ENCODE measurements at regions not wholly inside any gene's neighbourhood (a gene's known extent, or its start where the extent isn't known, plus 50 kb on each side); places are given as distances from the start of the nearest gene placed in this dataset.

DNA sequence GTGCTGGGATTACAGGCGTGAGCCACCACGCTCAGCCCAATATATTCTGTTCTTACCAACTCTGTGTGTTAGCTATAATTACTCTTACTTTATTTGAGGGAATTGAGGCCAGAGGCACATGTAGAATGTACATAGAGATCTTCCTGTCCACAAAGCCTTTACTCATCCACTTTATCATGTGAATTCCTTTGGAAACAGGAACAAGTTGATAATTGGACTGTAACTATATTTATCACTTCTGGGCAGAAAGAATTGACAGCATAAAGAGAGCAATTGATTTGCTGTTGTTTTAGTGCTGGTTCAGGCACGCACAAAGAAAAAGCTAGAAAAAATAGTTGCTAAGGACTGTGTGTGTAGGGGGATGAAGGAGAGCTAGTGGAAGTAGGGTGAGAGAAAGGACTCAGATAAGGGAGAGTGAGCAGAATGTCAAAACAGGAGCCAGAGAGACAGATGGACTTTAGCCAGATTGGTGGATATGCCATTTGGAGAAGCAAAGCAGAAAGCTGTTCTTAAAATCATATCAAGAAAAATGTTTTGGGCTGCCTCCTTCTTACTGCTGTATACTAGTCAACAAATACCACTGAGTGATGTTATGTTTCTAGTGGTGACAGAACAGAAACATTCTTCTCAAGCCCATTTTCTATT, 929.8 kb upstream of the CNTN5 start:
- intact Hi-C loops (cut with DNase I): no loop called here
- Histone ChIP-seq H3K36me3 (no peaks in the 10 kb centered on the region), H3K4me3 (no peak overlapping the region), H3K27me3 (no peaks in the 10 kb centered on the region), H3K4me1 (ENCODE audit: insufficient read depth) (no peaks in the 10 kb centered on the region), H3K27ac (no peak overlapping the region), H3K9me3 (no peaks in the 10 kb centered on the region)
- no peak for DNase-seq
- 71 to 76% (median 75%) methylated on average over 3 of the region's 3 CpGs for WGBS, 3 donors
- TF ChIP-seq POLR2A (IDR thresholded peaks at IDR 0.05) (no peak), EP300 (IDR thresholded peaks at IDR 0.05) (no peak), CTCF (IDR thresholded peaks at IDR 0.05) (no peak)

DNA sequence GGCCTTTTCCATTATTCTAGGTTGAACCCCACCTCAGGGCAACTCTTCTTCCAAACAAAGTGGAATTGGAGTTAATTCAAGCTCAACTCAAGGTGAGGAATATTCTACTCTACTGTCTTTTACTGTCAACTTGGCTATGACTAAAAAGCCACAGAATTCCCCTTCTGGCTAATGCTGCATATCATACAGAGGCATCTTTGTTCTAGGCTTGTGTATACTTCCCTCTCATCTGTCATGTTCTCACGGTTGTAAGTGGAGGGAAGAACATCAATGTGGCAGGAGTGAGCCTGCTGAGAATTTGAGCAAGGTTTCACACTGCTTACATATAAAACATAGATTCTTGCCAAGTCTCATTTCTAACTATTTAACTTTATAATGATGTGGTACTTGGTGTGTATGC, 921.4 kb upstream of the CNTN5 start:
- intact Hi-C loops (cut with DNase I): no loop called here
- 71 to 85% (median 74%) methylated on average over 1 of the region's 1 CpG for WGBS, 3 donors

DNA sequence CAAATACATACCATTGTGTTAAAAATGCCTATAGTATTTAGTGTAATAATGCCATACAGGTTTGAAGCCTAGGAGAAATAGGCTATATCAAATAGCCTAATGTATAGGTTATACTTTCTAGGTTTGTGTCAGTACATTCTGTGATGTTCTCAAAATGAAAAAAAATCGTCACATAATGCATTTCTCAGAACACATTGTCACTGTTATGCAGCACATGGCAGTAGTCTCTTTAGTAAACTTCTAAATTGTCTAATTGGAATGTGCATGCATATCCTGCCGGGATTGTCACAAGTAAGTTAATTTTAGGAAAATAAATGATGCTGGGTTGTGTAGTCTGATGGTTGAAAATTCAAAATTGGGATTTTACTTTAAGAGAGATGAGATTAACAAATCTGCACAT, 920.1 kb upstream of the CNTN5 start:
- intact Hi-C loops (cut with DNase I): no loop called here
- Histone ChIP-seq H3K4me3 (no peak overlapping the region), H3K27me3 (no peaks in the 10 kb centered on the region), H3K9me3 (no peaks in the 10 kb centered on the region), H3K4me1 (ENCODE audit: insufficient read depth) (no peaks in the 10 kb centered on the region), H3K36me3 (no peaks in the 10 kb centered on the region), H3K27ac (no peak overlapping the region)
- WGBS, 3 donors: 84 to 94% (median 90%) methylated on average over 2 of the region's 2 CpGs
- DNase-seq: no peak
- TF ChIP-seq EP300 (IDR thresholded peaks at IDR 0.05): no peak
- no peak for TF ChIP-seq CTCF (IDR thresholded peaks at IDR 0.05)
- TF ChIP-seq POLR2A (IDR thresholded peaks at IDR 0.05): no peak

More for the DNA sequence above, 921.4 kb upstream of the CNTN5 start:
- H3K36me3 ChIP-seq: no peaks in the 10 kb centered on the region
- no peak for DNase-seq
- no peaks in the 10 kb centered on the region for H3K27me3 ChIP-seq
- no peak overlapping the region for H3K27ac ChIP-seq
- no peaks in the 10 kb centered on the region for H3K4me1 ChIP-seq (ENCODE audit: insufficient read depth)
- no peak for TF ChIP-seq POLR2A (IDR thresholded peaks at IDR 0.05)
- no peak for TF ChIP-seq EP300 (IDR thresholded peaks at IDR 0.05)
- no peak for TF ChIP-seq CTCF (IDR thresholded peaks at IDR 0.05)
- H3K9me3 ChIP-seq: no peaks in the 10 kb centered on the region
- no peak overlapping the region for H3K4me3 ChIP-seq

DNA sequence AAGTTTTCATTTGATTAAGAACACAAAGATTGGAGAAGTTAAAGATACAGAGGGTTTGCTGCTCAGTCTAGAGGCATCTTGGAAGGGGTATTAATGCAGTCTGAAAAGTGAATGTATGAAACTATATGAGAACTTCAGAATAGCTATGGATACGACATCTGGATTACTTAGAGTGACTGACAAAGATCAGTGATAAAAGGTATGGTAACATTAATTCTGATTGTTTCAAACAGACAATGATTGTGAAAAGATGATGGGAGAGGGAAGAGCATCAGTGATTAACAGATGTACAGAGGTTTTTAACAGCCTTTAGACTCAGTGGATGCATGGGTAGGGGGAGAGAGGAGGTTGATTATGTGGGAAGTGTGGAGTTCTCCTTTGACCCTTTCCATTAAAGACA, 919.4 kb upstream of the CNTN5 start:
- intact Hi-C loops (cut with DNase I): no loop called here
- 89 to 96% (median 93%) methylated on average over 1 of the region's 1 CpG for WGBS, 3 donors
- H3K4me1 ChIP-seq (ENCODE audit: insufficient read depth): no peaks in the 10 kb centered on the region
- no peaks in the 10 kb centered on the region for H3K9me3 ChIP-seq
- H3K27me3 ChIP-seq: no peaks in the 10 kb centered on the region
- H3K27ac ChIP-seq: no peak overlapping the region
- TF ChIP-seq CTCF (IDR thresholded peaks at IDR 0.05) (no peak), EP300 (IDR thresholded peaks at IDR 0.05) (no peak), POLR2A (IDR thresholded peaks at IDR 0.05) (no peak)
- H3K4me3 ChIP-seq: no peak overlapping the region
- H3K36me3 ChIP-seq: no peaks in the 10 kb centered on the region
- DNase-seq: no peak
